CD14-positive monocyte (primary cell): ENCODE measurements at regions not wholly inside any gene's neighbourhood (a gene's known extent, or its start where the extent isn't known, plus 50 kb on each side); places are given as distances from the start of the nearest gene placed in this dataset.

Experiments
- DNase-seq, 3 donors: peaks; one replicate each; pipeline ENCODE4 v3.0.0-alpha.2; 2011 to 2022
- H2AFZ ChIP-seq: 2 replicates; pipeline ENCODE4 v1.6.0; 2012; ENCODE audit warnings: mild to moderate bottlenecking, low read depth, low read length, inconsistent platforms; ENCODE audit not compliant: insufficient read depth, poor library complexity, severe bottlenecking
- H3K27ac ChIP-seq, 2 donors: 1 replicate in 1 of 2; 2 replicates in 1 of 2; pipeline ENCODE4 v1.5.1; 2012 to 2013; ENCODE audit warnings: low read length in 2 of 2, control low read depth in 1 of 2, inconsistent platforms in 1 of 2, low read depth in 1 of 2, mild to moderate bottlenecking in 1 of 2
- H3K27me3 ChIP-seq, 2 donors: one replicate each; pipeline versions ENCODE4 v1.6.0 to v1.6.1; 2011 to 2013; ENCODE audit warnings: low read length in 2 of 2; ENCODE audit not compliant: control insufficient read depth in 2 of 2, insufficient read depth in 2 of 2
- H3K36me3 ChIP-seq, 2 donors: replicated peaks in 1 of 2; 1 replicate in 1 of 2; 2 replicates in 1 of 2; pipeline versions ENCODE4 v1.5.1 to v1.6.1; 2012 to 2013; ENCODE audit warnings: low read length in 2 of 2, control low read depth in 1 of 2, inconsistent platforms in 1 of 2, mild to moderate bottlenecking in 1 of 2; ENCODE audit not compliant: insufficient read depth in 2 of 2, control insufficient read depth in 1 of 2
- H3K4me1 ChIP-seq, 2 donors: 1 replicate in 1 of 2; 2 replicates in 1 of 2; pipeline versions ENCODE4 v1.5.1 to v1.6.1; 2012 to 2013; ENCODE audit warnings: low read length in 2 of 2, control low read depth in 1 of 2, inconsistent platforms in 1 of 2, mild to moderate bottlenecking in 1 of 2, moderate library complexity in 1 of 2; ENCODE audit not compliant: insufficient read depth in 2 of 2, control insufficient read depth in 1 of 2
- H3K4me2 ChIP-seq: replicated peaks from 2 replicates; pipeline ENCODE3; 2012; ENCODE audit warnings: low read length, moderate library complexity, mild to moderate bottlenecking; ENCODE audit not compliant: poor library complexity, severe bottlenecking; ENCODE audit errors: extremely low read depth
- H3K4me3 ChIP-seq, 3 experiments: fragments of 200-600 bp in 1 of 3; sonication (generic) in 1 of 3; replicated peaks in 1 of 3; 1 replicate in 2 of 3; 2 replicates in 1 of 3; pipeline ENCODE4 v1.5.1; 2011 to 2013; ENCODE audit warnings: low read length in 3 of 3, mild to moderate bottlenecking in 3 of 3, control low read depth in 2 of 3, low read depth in 2 of 3, inconsistent platforms in 1 of 3, moderate library complexity in 1 of 3
- H3K79me2 ChIP-seq: 2 replicates; pipeline ENCODE4 v1.6.0; 2012; ENCODE audit warnings: mild to moderate bottlenecking, control low read depth, inconsistent platforms, low read length, moderate library complexity; ENCODE audit not compliant: insufficient read depth
- H3K9ac ChIP-seq: 2 replicates; pipeline ENCODE4 v1.6.0; 2017; ENCODE audit warnings: low read length, mild to moderate bottlenecking; ENCODE audit not compliant: insufficient read depth, poor library complexity, severe bottlenecking
- H3K9me3 ChIP-seq, 2 donors: replicated peaks in 1 of 2; 1 replicate in 1 of 2; 2 replicates in 1 of 2; pipeline versions ENCODE4 v1.5.1 to v1.6.1; 2012 to 2013; ENCODE audit warnings: low read length in 2 of 2, control low read depth in 1 of 2; ENCODE audit not compliant: control insufficient read depth in 1 of 2, insufficient read depth in 1 of 2
- H4K20me1 ChIP-seq: 2 replicates; pipeline ENCODE4 v1.6.0; 2012; ENCODE audit warnings: mild to moderate bottlenecking, low read length, control low read depth, moderate library complexity; ENCODE audit not compliant: insufficient read depth
- H3K27ac Mint-ChIP-seq, 7 donors: one replicate each; pipeline ENCODE4 v1.8.0; 2020; ENCODE audit warnings: mild to moderate bottlenecking in 7 of 7, mixed read lengths in 7 of 7, moderate library complexity in 6 of 7, inconsistent platforms in 2 of 7
- H3K27me3 Mint-ChIP-seq, 3 donors: one replicate each; pipeline ENCODE4 v1.8.0; 2021 to 2022; ENCODE audit warnings: low read depth in 3 of 3, mild to moderate bottlenecking in 3 of 3, mixed read lengths in 3 of 3, moderate library complexity in 3 of 3, inconsistent platforms in 1 of 3
- H3K36me3 Mint-ChIP-seq, 2 donors: one replicate each; pipeline ENCODE4 v1.8.0; 2020; ENCODE audit warnings: mixed read lengths in 2 of 2, inconsistent platforms in 1 of 2, mild to moderate bottlenecking in 1 of 2
- H3K4me1 Mint-ChIP-seq: one replicate; pipeline ENCODE4 v1.8.0; 2020; ENCODE audit warnings: mild to moderate bottlenecking, mixed read lengths
- H3K4me3 Mint-ChIP-seq, 2 donors: one replicate each; pipeline ENCODE4 v1.8.0; 2020; ENCODE audit warnings: mild to moderate bottlenecking in 2 of 2, mixed read lengths in 2 of 2, moderate library complexity in 1 of 2
- H3K9me3 Mint-ChIP-seq, 7 donors: one replicate each; pipeline ENCODE4 v1.8.0; 2020 to 2022; ENCODE audit warnings: mixed read lengths in 7 of 7, mild to moderate bottlenecking in 6 of 7, moderate library complexity in 6 of 7, inconsistent platforms in 2 of 7
- CTCF ChIP-seq: fragments of 200-600 bp; IDR thresholded peaks from one replicate; pipeline ENCODE4 v1.8.0; 2022; ENCODE audit warnings: antibody characterized with exemption, mild to moderate bottlenecking
- WGBS: methylation state at CpG from one replicate; pipeline ENCODE4 v1.1.5; 2013; ENCODE audit warnings: missing lambda C conversion rate; ENCODE audit not compliant: insufficient coverage; 5-methylcytosine and 5-hydroxymethylcytosine counted together
- intact Hi-C, 2 donors: fragments of 100-400 bp; cut with micrococcal nuclease; formaldehyde crosslinking; loops; one replicate each; pipeline versions ENCODE4 v1.15.0 to v1.15.1; 2023

- H3K9me3 Mint-ChIP-seq = peaks cover 19 to 31% (median 24%) of the 10 kb centered on the region in 7 donors
- H3K4me1 Mint-ChIP-seq = peaks cover 24% of the 10 kb centered on the region
- WGBS = no CpG with 5 or more reads among the region's 2 CpGs
Measured at GRCh38 chr12:92602476-92602875, 100.3 kb upstream of the PLEKHG7 start.

GRCh38 chr12:92601680-92602079, 101.1 kb upstream of the PLEKHG7 start:
- no CpG with 5 or more reads among the region's 6 CpGs for WGBS
- Mint-ChIP-seq H3K4me1 (peaks cover 24% of the 10 kb centered on the region), H3K36me3 (peaks cover 0 to 1% of the 10 kb centered on the region in 2 donors), H3K27ac (peak overlapping the region in 3 of 7 donors; percentile 69 to 90 (median 87)), H3K9me3 (peaks cover 19 to 31% (median 24%) of the 10 kb centered on the region in 7 donors), H3K4me3 (no peak overlapping the region), H3K27me3 (peaks cover 0 to 3% (median 0%) of the 10 kb centered on the region in 3 donors)
- Histone ChIP-seq H3K79me2 (no peaks in the 10 kb centered on the region), H3K9me3 (peaks cover 11 to 16% of the 10 kb centered on the region in 2 donors), H3K27me3 (no peaks in the 10 kb centered on the region), H3K9ac (no peak overlapping the region), H4K20me1 (no peaks in the 10 kb centered on the region), H3K36me3 (no peaks in the 10 kb centered on the region), H3K4me2 (no peak overlapping the region), H3K4me1 (no peaks in the 10 kb centered on the region), H2AFZ (no peak overlapping the region), H3K4me3 (no peak overlapping the region), H3K27ac (no peak overlapping the region)
- DNase-seq = no peak
- intact Hi-C loops = no loop called here
- no peak for TF ChIP-seq CTCF

More at GRCh38 chr12:92602476-92602875, 100.3 kb upstream of the PLEKHG7 start:
- DNase-seq = peak; percentile 38 to 86 (median 74)
- H3K36me3 Mint-ChIP-seq = peaks cover 0 to 1% of the 10 kb centered on the region in 2 donors
- Histone ChIP-seq H3K4me3 (no peak overlapping the region), H3K9me3 (peaks cover 11 to 16% of the 10 kb centered on the region in 2 donors), H2AFZ (no peak overlapping the region), H3K27me3 (no peaks in the 10 kb centered on the region), H3K79me2 (no peaks in the 10 kb centered on the region), H3K9ac (no peak overlapping the region), H3K4me1 (no peaks in the 10 kb centered on the region), H3K4me2 (no peak overlapping the region), H3K36me3 (no peaks in the 10 kb centered on the region), H4K20me1 (no peaks in the 10 kb centered on the region), H3K27ac (peak overlapping the region in 1 of 2 donors; percentile 27)
- peak overlapping the region in 5 of 7 donors; percentile 13 to 90 (median 69) for H3K27ac Mint-ChIP-seq
- no peak for TF ChIP-seq CTCF
- H3K27me3 Mint-ChIP-seq = peaks cover 0 to 3% (median 0%) of the 10 kb centered on the region in 3 donors
- no peak overlapping the region for H3K4me3 Mint-ChIP-seq
- intact Hi-C loops = no loop called here
